Kidney epithelial cell (primary cell): ENCODE measurements at regions not wholly inside any gene's neighbourhood (a gene's known extent, or its start where the extent isn't known, plus 50 kb on each side); places are given as distances from the start of the nearest gene placed in this dataset.
A peak's percentile ranks its signal among the peaks of the same experiment; 100 is the strongest.

Experiments
- DNase-seq: peaks from one replicate; pipeline ENCODE4 v3.0.0-alpha.2; 2010; ENCODE audit warnings: low read depth
- H3K27me3 ChIP-seq: 2 replicates; pipeline ENCODE4 v1.6.0; 2011; ENCODE audit warnings: low read length; ENCODE audit not compliant: control insufficient read depth, insufficient read depth
- H3K36me3 ChIP-seq: 2 replicates; pipeline ENCODE4 v1.5.1; 2011; ENCODE audit warnings: low read length; ENCODE audit not compliant: control insufficient read depth, insufficient read depth
- H3K4me3 ChIP-seq: 2 replicates; pipeline ENCODE4 v1.5.1; 2011; ENCODE audit warnings: low read depth, mild to moderate bottlenecking, control low read depth, low read length
- TF ChIP-seq, protein P1 (sequence below): IDR thresholded peaks from 2 replicates; pipeline ENCODE4 v1.5.1; 2011; ENCODE audit warnings: mild to moderate bottlenecking, moderate library complexity, low read length, control low read depth, inconsistent platforms; ENCODE audit not compliant: insufficient read depth, poor library complexity, severe bottlenecking

DNA sequence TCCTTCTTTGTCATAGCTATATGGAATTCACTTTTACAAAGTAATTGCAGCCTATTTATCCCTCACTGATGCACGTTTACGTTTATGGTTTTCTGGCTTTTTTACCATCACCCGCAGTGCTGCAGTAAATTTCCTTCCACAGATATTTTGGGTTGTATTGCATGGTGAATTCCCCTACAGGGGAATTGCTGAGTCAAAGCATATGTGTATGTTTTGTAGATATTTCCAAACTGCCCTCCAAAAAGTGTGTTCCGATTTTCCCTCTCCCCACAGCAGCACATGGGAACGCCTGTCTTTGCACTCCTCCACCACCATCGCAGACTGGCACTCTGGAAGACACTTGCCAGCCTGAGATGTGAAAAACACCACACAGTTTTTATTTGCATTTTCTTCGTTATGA, 80.6 kb upstream of the UXS1 start:
- H3K4me3 ChIP-seq: no peak overlapping the region
- TF ChIP-seq, protein P1, sequence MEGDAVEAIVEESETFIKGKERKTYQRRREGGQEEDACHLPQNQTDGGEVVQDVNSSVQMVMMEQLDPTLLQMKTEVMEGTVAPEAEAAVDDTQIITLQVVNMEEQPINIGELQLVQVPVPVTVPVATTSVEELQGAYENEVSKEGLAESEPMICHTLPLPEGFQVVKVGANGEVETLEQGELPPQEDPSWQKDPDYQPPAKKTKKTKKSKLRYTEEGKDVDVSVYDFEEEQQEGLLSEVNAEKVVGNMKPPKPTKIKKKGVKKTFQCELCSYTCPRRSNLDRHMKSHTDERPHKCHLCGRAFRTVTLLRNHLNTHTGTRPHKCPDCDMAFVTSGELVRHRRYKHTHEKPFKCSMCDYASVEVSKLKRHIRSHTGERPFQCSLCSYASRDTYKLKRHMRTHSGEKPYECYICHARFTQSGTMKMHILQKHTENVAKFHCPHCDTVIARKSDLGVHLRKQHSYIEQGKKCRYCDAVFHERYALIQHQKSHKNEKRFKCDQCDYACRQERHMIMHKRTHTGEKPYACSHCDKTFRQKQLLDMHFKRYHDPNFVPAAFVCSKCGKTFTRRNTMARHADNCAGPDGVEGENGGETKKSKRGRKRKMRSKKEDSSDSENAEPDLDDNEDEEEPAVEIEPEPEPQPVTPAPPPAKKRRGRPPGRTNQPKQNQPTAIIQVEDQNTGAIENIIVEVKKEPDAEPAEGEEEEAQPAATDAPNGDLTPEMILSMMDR: no peak
- peaks cover 2% of the 10 kb centered on the region for H3K27me3 ChIP-seq
- no peak for DNase-seq
- H3K36me3 ChIP-seq: no peaks in the 10 kb centered on the region

DNA sequence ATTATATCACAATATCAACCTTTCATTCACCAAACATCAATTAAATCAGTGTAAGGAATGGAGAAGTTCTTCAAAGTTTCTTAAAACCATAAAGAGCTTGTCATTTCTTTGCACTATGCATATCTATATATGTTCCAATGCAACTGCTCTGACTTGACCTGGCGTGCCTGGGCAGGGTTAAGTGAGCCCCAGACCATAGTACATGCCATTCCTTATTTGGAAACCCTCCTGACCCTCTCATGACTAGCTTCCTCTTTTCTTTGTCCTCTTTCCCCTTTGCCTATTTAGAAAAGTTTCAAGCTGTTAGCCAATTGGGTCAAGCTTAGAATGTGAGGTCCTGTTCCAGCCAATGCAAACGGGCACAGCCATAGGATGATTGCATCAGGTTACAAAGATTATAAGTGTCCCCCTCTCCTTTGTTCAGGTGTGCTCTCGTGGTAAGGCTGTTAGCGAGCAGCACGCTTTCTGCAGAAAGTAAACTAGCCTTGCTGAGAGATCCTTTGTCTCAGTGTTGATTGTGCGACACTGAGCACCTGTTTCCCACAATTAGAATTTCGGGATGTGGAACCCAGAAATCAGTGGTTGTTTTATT, 78.2 kb upstream of the UXS1 start:
- TF ChIP-seq, protein P1: no peak
- Histone ChIP-seq H3K36me3 (no peaks in the 10 kb centered on the region), H3K27me3 (peaks cover 5% of the 10 kb centered on the region), H3K4me3 (no peak overlapping the region)
- DNase-seq: no peak

DNA sequence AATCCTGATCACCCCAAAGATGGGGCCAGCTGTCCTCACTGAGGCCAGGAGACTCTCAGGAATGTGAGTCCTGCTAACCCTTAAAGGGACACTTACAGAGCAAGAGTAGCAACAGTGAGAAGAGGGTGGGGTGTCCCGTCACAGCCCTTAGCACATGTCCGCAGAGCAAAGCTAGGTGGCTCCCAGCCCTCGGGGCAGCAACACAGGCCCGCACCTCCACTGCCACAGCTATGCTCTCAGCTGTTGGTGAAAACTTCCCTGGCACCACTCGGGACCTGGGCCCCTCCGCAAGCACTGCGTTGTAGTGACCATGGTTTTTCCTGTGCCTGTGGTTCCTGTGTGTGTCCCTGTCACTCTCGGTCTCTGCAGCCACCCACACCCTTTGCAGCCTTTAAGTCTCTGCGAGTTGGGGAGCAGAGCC, 76.4 kb upstream of the UXS1 start:
- no peak for DNase-seq
- H3K4me3 ChIP-seq: no peak overlapping the region
- peaks cover 5% of the 10 kb centered on the region for H3K27me3 ChIP-seq
- TF ChIP-seq, protein P1: no peak
- no peaks in the 10 kb centered on the region for H3K36me3 ChIP-seq

DNA sequence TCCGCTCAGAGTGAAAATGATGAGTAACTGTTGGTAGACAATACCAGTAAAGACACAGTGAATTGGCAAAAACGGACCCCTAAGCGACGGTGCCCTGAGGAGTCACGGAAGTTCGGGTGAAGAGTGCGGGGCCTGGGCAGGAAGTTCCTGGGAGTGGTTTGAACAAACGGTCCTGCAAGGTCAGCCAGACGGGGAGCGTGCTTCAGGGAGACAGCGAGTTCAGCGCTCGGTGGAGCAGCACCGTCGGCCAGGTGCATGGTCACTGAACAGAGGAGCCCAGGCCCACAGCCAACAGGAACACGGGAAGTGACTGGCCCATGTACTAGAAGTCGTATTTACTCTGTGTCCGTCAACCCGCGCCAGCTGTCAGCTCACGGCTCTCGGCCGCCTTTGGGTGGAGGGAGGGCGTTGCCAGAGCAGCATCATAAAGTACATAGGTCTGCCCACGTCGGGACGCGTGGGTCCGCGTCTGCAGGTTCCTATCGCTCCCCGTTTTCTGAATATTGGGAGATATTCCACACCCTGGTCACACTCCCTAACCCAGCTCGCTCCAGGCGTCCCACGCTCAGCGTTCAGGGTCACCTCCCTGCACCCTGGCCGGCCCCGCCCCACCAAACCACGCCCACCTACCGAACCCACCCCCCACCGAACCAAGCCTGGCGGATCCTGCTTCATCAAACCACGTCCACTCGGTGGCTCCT, 75.6 kb upstream of the UXS1 start:
- H3K4me3 ChIP-seq: peak overlapping the region; percentile 24
- TF ChIP-seq, protein P1: no peak
- no peak for DNase-seq

DNA sequence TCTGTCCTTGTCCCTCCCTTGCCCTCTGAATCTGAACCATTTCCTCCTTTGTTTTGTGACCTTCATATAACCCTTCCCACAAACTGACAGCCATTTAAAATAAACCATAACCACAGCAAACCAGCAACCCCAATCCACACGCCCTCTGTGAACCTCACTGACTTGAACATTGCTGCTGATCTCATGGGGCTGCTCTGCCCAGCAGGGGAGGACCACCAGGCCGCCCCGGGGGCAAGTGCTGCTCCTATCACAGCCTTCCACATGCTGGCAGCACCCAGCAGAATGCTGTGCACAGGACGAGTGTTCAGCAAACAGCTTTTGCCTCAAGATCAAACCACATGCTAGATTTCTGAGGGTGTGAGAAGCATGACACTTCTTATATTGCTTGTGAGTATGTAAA, 73.9 kb upstream of the UXS1 start:
- Histone ChIP-seq H3K4me3 (no peak overlapping the region), H3K36me3 (no peaks in the 10 kb centered on the region), H3K27me3 (peaks cover 5% of the 10 kb centered on the region)
- no peak for DNase-seq
- TF ChIP-seq, protein P1: no peak

More for the DNA sequence above, 75.6 kb upstream of the UXS1 start:
- Histone ChIP-seq H3K36me3 (no peaks in the 10 kb centered on the region), H3K27me3 (peaks cover 5% of the 10 kb centered on the region)
